GM23248 (cell line): ENCODE measurements at regions not wholly inside any gene's neighbourhood (a gene's known extent, or its start where the extent isn't known, plus 50 kb on each side); places are given as distances from the start of the nearest gene placed in this dataset.

Experiments used
- EZH2 ChIP-seq: fragments of 200-600 bp; sonication (generic); IDR thresholded peaks from 2 replicates; pipeline ENCODE4 v1.6.1; 2018; ENCODE audit warnings: antibody characterized with exemption, mild to moderate bottlenecking; ENCODE audit not compliant: insufficient read depth, poor library complexity, severe bottlenecking
- EZH2phosphoT487 ChIP-seq: fragments of 200-600 bp; sonication (generic); IDR thresholded peaks from 2 replicates; pipeline ENCODE4 v1.6.1; 2018; ENCODE audit warnings: antibody characterized with exemption, moderate library complexity, mild to moderate bottlenecking, low read depth; ENCODE audit not compliant: insufficient read depth

DNA sequence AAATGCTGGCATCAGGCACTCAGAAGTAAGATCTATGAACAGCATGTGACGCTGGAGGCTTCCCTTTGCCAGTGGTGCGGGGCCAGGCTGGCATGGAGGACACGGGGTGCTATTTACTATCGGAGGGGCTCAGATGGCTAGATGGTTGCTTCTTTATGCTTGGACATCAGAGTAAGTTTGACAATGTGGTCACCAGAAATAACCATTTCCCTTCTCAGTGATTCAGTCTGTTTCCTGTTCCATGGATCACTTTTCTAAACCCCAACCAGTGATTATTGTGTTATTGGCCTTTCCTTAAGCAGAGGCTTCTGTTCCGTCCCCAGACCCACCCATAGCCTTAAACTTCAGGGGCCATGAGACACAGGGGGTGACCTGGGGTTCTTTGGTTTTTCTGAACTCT is 55.4 kb upstream of the DHX15 start:
- TF ChIP-seq EZH2 (no peak), EZH2phosphoT487 (no peak)
